ENCODE measurements at regions not wholly inside any gene's neighbourhood (a gene's known extent, or its start where the extent isn't known, plus 50 kb on each side); places are given as distances from the start of the nearest gene placed in this dataset.

DNA sequence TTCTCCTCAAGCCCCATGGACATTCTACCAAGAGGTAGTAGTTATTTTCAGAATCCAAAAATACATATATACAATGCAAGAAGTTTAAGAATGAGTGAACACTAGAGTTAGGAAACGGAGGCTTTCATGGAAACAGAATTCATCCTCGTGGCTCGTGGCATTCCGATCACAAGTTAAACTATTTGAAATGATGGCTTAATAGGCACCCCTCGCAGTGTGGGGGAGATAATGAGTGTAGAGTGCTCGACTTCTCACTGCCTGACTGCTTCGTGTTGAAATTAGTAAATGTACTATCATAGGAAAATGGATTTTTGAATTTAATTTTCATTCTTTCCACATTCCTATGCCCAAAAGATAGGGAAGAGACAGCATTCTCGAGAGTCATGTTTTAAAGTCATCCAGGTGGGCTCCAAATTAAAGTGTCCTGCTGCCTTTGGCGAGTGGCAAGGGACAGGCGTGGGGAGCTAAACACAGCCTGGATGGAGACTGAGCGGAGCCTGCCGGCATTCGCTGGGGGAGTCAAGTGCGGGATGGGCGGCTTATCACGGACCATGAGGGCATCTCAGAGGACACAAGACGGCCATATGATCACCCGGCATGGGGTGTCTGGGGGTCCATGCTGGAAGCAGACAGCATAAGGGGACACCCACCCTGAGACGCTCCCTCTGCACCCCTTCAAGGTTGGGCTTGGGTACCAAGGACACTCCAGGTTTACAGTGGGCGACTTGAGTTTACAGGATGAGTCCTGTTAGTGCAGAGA, 165.2 kb downstream of the TEX29 start:
- TF ChIP-seq, protein P1, sequence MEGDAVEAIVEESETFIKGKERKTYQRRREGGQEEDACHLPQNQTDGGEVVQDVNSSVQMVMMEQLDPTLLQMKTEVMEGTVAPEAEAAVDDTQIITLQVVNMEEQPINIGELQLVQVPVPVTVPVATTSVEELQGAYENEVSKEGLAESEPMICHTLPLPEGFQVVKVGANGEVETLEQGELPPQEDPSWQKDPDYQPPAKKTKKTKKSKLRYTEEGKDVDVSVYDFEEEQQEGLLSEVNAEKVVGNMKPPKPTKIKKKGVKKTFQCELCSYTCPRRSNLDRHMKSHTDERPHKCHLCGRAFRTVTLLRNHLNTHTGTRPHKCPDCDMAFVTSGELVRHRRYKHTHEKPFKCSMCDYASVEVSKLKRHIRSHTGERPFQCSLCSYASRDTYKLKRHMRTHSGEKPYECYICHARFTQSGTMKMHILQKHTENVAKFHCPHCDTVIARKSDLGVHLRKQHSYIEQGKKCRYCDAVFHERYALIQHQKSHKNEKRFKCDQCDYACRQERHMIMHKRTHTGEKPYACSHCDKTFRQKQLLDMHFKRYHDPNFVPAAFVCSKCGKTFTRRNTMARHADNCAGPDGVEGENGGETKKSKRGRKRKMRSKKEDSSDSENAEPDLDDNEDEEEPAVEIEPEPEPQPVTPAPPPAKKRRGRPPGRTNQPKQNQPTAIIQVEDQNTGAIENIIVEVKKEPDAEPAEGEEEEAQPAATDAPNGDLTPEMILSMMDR (IDR thresholded peaks at IDR 0.05 in 8 of 11, conservative IDR thresholded peaks at IDR 0.05 in 3 of 11): no peak
- TF ChIP-seq POLR2A (IDR thresholded peaks at IDR 0.05) (no peak), POLR2AphosphoS5 (IDR thresholded peaks at IDR 0.05) (no peak)

Data from spleen (tissue), 7 donors.